Nephron progenitor cell (in vitro differentiated cells): ENCODE measurements at regions not wholly inside any gene's neighbourhood (a gene's known extent, or its start where the extent isn't known, plus 50 kb on each side); places are given as distances from the start of the nearest gene placed in this dataset.

ENCODE experiments used
- DNase-seq: peaks from one replicate; pipeline ENCODE4 v3.0.0; 2021
- H3K27ac Mint-ChIP-seq: 2 replicates; pipeline ENCODE4 v1.8.0; 2021; ENCODE audit warnings: mild to moderate bottlenecking, moderate library complexity, mixed read lengths
- H3K27me3 Mint-ChIP-seq: 2 replicates; pipeline ENCODE4 v1.8.0; 2021; ENCODE audit warnings: mild to moderate bottlenecking, low read depth, mixed read lengths; ENCODE audit not compliant: poor library complexity
- H3K36me3 Mint-ChIP-seq: 2 replicates; pipeline ENCODE4 v1.8.0; 2021; ENCODE audit warnings: low read depth, mixed read lengths
- H3K4me1 Mint-ChIP-seq: 2 replicates; pipeline ENCODE4 v1.8.0; 2021; ENCODE audit warnings: mixed read lengths
- H3K4me3 Mint-ChIP-seq: 2 replicates; pipeline ENCODE4 v1.8.0; 2021; ENCODE audit warnings: mild to moderate bottlenecking, moderate library complexity, mixed read lengths
- H3K9me3 Mint-ChIP-seq: 2 replicates; pipeline ENCODE4 v1.8.0; 2021; ENCODE audit warnings: mild to moderate bottlenecking, moderate library complexity, mixed read lengths
- CTCF ChIP-seq: fragments of 200-600 bp; sonication (generic); IDR thresholded peaks from 2 replicates; pipeline ENCODE4 v1.5.0; 2021; ENCODE audit warnings: antibody characterized with exemption

GRCh38 chr3:168613151-168613550, 517.4 kb upstream of the GOLIM4 start:
- H3K4me1 Mint-ChIP-seq, result peaks cover 16% of the 10 kb centered on the region
- peaks cover 3% of the 10 kb centered on the region for H3K27me3 Mint-ChIP-seq
- no peak for DNase-seq
- H3K27ac Mint-ChIP-seq, result no peak overlapping the region
- no peaks in the 10 kb centered on the region for H3K36me3 Mint-ChIP-seq
- H3K4me3 Mint-ChIP-seq, result no peak overlapping the region
- no peaks in the 10 kb centered on the region for H3K9me3 Mint-ChIP-seq
- TF ChIP-seq CTCF, result no peak

GRCh38 chr3:168612671-168613070, 516.9 kb upstream of the GOLIM4 start:
- H3K27me3 Mint-ChIP-seq, result peaks cover 3% of the 10 kb centered on the region
- no peak overlapping the region for H3K27ac Mint-ChIP-seq
- H3K36me3 Mint-ChIP-seq, result no peaks in the 10 kb centered on the region
- no peak for TF ChIP-seq CTCF
- peaks cover 16% of the 10 kb centered on the region for H3K4me1 Mint-ChIP-seq
- no peaks in the 10 kb centered on the region for H3K9me3 Mint-ChIP-seq
- H3K4me3 Mint-ChIP-seq, result no peak overlapping the region
- DNase-seq, result no peak

GRCh38 chr3:168611826-168612225, 516.1 kb upstream of the GOLIM4 start:
- TF ChIP-seq CTCF, result no peak
- Mint-ChIP-seq H3K9me3 (no peaks in the 10 kb centered on the region), H3K36me3 (no peaks in the 10 kb centered on the region), H3K4me1 (peaks cover 16% of the 10 kb centered on the region), H3K27ac (no peak overlapping the region), H3K27me3 (peaks cover 3% of the 10 kb centered on the region), H3K4me3 (no peak overlapping the region)
- no peak for DNase-seq

- TF ChIP-seq CTCF, result no peak
- H3K27ac Mint-ChIP-seq, result peak overlapping the region; percentile 74
- no peaks in the 10 kb centered on the region for H3K9me3 Mint-ChIP-seq
- no peak overlapping the region for H3K4me3 Mint-ChIP-seq
- H3K36me3 Mint-ChIP-seq, result no peaks in the 10 kb centered on the region
- H3K27me3 Mint-ChIP-seq, result peaks cover 3% of the 10 kb centered on the region
- peaks cover 3% of the 10 kb centered on the region for H3K4me1 Mint-ChIP-seq
- DNase-seq, result no peak
These were observed 513.2 kb upstream of the GOLIM4 start for GRCh38 chr3:168608926-168609325.

GRCh38 chr3:168604767-168605166, 509.0 kb upstream of the GOLIM4 start:
- Mint-ChIP-seq H3K27ac (no peak overlapping the region), H3K4me1 (no peaks in the 10 kb centered on the region), H3K36me3 (no peaks in the 10 kb centered on the region), H3K4me3 (no peak overlapping the region), H3K27me3 (peaks cover 3% of the 10 kb centered on the region), H3K9me3 (no peaks in the 10 kb centered on the region)
- DNase-seq, result no peak
- no peak for TF ChIP-seq CTCF

- no peak for DNase-seq
These were observed 502.5 kb upstream of the GOLIM4 start for GRCh38 chr3:168598250-168598649.

More at GRCh38 chr3:168598250-168598649, 502.5 kb upstream of the GOLIM4 start:
- Mint-ChIP-seq H3K27ac (no peak overlapping the region), H3K4me1 (no peaks in the 10 kb centered on the region), H3K36me3 (no peaks in the 10 kb centered on the region), H3K9me3 (no peaks in the 10 kb centered on the region), H3K27me3 (peaks cover 4% of the 10 kb centered on the region), H3K4me3 (no peak overlapping the region)
- no peak for TF ChIP-seq CTCF
